Nephron progenitor cell (in vitro differentiated cells): ENCODE measurements at regions not wholly inside any gene's neighbourhood (a gene's known extent, or its start where the extent isn't known, plus 50 kb on each side); places are given as distances from the start of the nearest gene placed in this dataset.

Experiments
- DNase-seq: peaks from one replicate; pipeline ENCODE4 v3.0.0; 2021
- H3K27ac Mint-ChIP-seq: 2 replicates; pipeline ENCODE4 v1.8.0; 2021; ENCODE audit warnings: mild to moderate bottlenecking, moderate library complexity, mixed read lengths
- H3K27me3 Mint-ChIP-seq: 2 replicates; pipeline ENCODE4 v1.8.0; 2021; ENCODE audit warnings: mild to moderate bottlenecking, low read depth, mixed read lengths; ENCODE audit not compliant: poor library complexity
- H3K36me3 Mint-ChIP-seq: 2 replicates; pipeline ENCODE4 v1.8.0; 2021; ENCODE audit warnings: low read depth, mixed read lengths
- H3K4me1 Mint-ChIP-seq: 2 replicates; pipeline ENCODE4 v1.8.0; 2021; ENCODE audit warnings: mixed read lengths
- H3K4me3 Mint-ChIP-seq: 2 replicates; pipeline ENCODE4 v1.8.0; 2021; ENCODE audit warnings: mild to moderate bottlenecking, moderate library complexity, mixed read lengths
- H3K9me3 Mint-ChIP-seq: 2 replicates; pipeline ENCODE4 v1.8.0; 2021; ENCODE audit warnings: mild to moderate bottlenecking, moderate library complexity, mixed read lengths
- TF ChIP-seq, protein P1 (sequence below): fragments of 200-600 bp; sonication (generic); IDR thresholded peaks from 2 replicates; pipeline ENCODE4 v1.5.0; 2021; ENCODE audit warnings: antibody characterized with exemption

- H3K9me3 Mint-ChIP-seq, result peaks cover 2% of the 10 kb centered on the region
- H3K27ac Mint-ChIP-seq, result no peak overlapping the region
- no peaks in the 10 kb centered on the region for H3K4me1 Mint-ChIP-seq
- DNase-seq, result no peak
- TF ChIP-seq, protein P1, sequence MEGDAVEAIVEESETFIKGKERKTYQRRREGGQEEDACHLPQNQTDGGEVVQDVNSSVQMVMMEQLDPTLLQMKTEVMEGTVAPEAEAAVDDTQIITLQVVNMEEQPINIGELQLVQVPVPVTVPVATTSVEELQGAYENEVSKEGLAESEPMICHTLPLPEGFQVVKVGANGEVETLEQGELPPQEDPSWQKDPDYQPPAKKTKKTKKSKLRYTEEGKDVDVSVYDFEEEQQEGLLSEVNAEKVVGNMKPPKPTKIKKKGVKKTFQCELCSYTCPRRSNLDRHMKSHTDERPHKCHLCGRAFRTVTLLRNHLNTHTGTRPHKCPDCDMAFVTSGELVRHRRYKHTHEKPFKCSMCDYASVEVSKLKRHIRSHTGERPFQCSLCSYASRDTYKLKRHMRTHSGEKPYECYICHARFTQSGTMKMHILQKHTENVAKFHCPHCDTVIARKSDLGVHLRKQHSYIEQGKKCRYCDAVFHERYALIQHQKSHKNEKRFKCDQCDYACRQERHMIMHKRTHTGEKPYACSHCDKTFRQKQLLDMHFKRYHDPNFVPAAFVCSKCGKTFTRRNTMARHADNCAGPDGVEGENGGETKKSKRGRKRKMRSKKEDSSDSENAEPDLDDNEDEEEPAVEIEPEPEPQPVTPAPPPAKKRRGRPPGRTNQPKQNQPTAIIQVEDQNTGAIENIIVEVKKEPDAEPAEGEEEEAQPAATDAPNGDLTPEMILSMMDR, result no peak
- peaks cover 3% of the 10 kb centered on the region for H3K27me3 Mint-ChIP-seq
- no peak overlapping the region for H3K4me3 Mint-ChIP-seq
- H3K36me3 Mint-ChIP-seq, result no peaks in the 10 kb centered on the region
Observed at GRCh38 chr13:40208517-40208916, 457.9 kb downstream of the FOXO1 start.

GRCh38 chr13:40210865-40211585 is 455.4 kb downstream of the FOXO1 start:
- no peaks in the 10 kb centered on the region for H3K9me3 Mint-ChIP-seq
- H3K4me3 Mint-ChIP-seq, result no peak overlapping the region
- H3K36me3 Mint-ChIP-seq, result no peaks in the 10 kb centered on the region
- no peaks in the 10 kb centered on the region for H3K4me1 Mint-ChIP-seq
- H3K27ac Mint-ChIP-seq, result no peak overlapping the region
- TF ChIP-seq, protein P1, result no peak
- no peak for DNase-seq
- peaks cover 3% of the 10 kb centered on the region for H3K27me3 Mint-ChIP-seq

GRCh38 chr13:40211586-40211968 is 454.9 kb downstream of the FOXO1 start:
- H3K27me3 Mint-ChIP-seq, result peaks cover 3% of the 10 kb centered on the region
- H3K4me3 Mint-ChIP-seq, result no peak overlapping the region
- peaks cover under 1% of the 10 kb centered on the region for H3K4me1 Mint-ChIP-seq
- H3K27ac Mint-ChIP-seq, result no peak overlapping the region
- no peaks in the 10 kb centered on the region for H3K36me3 Mint-ChIP-seq
- TF ChIP-seq, protein P1, result no peak
- H3K9me3 Mint-ChIP-seq, result no peaks in the 10 kb centered on the region
- no peak for DNase-seq

GRCh38 chr13:40213779-40214178 is 452.7 kb downstream of the FOXO1 start:
- Mint-ChIP-seq H3K36me3 (no peaks in the 10 kb centered on the region), H3K27ac (no peak overlapping the region), H3K27me3 (peaks cover 3% of the 10 kb centered on the region), H3K4me1 (peaks cover 11% of the 10 kb centered on the region), H3K4me3 (no peak overlapping the region), H3K9me3 (no peaks in the 10 kb centered on the region)
- TF ChIP-seq, protein P1, result no peak
- no peak for DNase-seq

DNA sequence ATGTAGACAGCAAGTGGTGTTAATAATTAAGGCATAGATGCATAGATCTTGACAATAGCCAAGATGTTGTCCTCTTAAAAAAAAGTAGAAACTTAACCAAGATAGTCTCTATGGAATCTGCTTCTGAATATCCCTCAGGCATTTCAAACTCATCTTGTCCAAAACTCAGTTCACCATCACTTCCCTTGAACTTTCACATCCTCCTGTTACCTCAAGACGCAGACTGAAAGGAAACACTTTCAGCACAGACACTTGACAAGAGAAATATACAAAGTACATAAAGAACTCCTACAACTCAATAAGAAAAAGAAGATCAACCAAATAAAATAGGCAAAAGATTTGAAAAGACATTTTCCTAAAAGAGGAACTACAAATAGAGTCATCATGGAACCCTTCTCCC is 451.1 kb downstream of the FOXO1 start:
- Mint-ChIP-seq H3K36me3 (no peaks in the 10 kb centered on the region), H3K4me3 (no peak overlapping the region), H3K27ac (no peak overlapping the region), H3K9me3 (no peaks in the 10 kb centered on the region), H3K4me1 (peaks cover 16% of the 10 kb centered on the region), H3K27me3 (no peaks in the 10 kb centered on the region)
- DNase-seq, result no peak
- TF ChIP-seq, protein P1, result no peak

GRCh38 chr13:40215747-40216146 is 450.7 kb downstream of the FOXO1 start:
- Mint-ChIP-seq H3K36me3 (no peaks in the 10 kb centered on the region), H3K27ac (no peak overlapping the region), H3K4me1 (peaks cover 16% of the 10 kb centered on the region), H3K9me3 (no peaks in the 10 kb centered on the region), H3K27me3 (no peaks in the 10 kb centered on the region), H3K4me3 (no peak overlapping the region)
- TF ChIP-seq, protein P1, result no peak
- DNase-seq, result no peak
